GM12878 (cell line): ENCODE measurements at regions not wholly inside any gene's neighbourhood (a gene's known extent, or its start where the extent isn't known, plus 50 kb on each side); places are given as distances from the start of the nearest gene placed in this dataset.

Source experiments
- ATAC-seq: fragments of 200-7000 bp; cut with Tn5 transposase; 3 replicates; pipeline ENCODE4 v1.9.1; 2020; ENCODE audit warnings: mild to moderate bottlenecking, moderate library complexity
- BruUV-seq: library from RNA; stranded (reverse); fragments of 400-500 nt; replicated peaks from 2 replicates; lab custom pipeline; 2021; lab: Mats Ljungman, UMichigan
- CTCF ChIA-PET: fragments of 300-600 bp; sonication (Branson Sonifier 250); formaldehyde crosslinking; extraction: SDS; loops from one replicate; lab custom pipeline; 2021; ENCODE audit warnings: inconsistent platforms; lab: Yijun Ruan, JAX
- POLR2A ChIA-PET: fragments of 350-600 bp; formaldehyde crosslinking; extraction: SDS; loops from one replicate; lab custom pipeline; 2021; ENCODE audit warnings: inconsistent platforms; lab: Charles Lee
- RAD21 ChIA-PET: fragments of 300-600 bp; sonication (Branson Sonifier 250); formaldehyde crosslinking; loops from one replicate; lab custom pipeline; 2023; ENCODE audit warnings: antibody characterized with exemption; ENCODE audit not compliant: unreplicated experiment; lab: Charles Lee
- SMC1A ChIA-PET: fragments of 300-600 bp; sonication (Branson Sonifier 250); formaldehyde crosslinking; loops from one replicate; lab custom pipeline; 2023; ENCODE audit not compliant: unreplicated experiment, uncharacterized antibody; lab: Charles Lee
- DNase-seq: peaks from one replicate; pipeline ENCODE4 v3.0.0-alpha.2; 2011; ENCODE audit warnings: low read depth, low spot score
- FAIRE-seq: peaks from 3 replicates; lab custom pipeline; 2011; peaks lifted over from hg19 to GRCh38; lab: Jason Lieb, UNC
- H2AFZ ChIP-seq: 2 replicates; pipeline ENCODE4 v1.6.0; 2011; ENCODE audit warnings: low read depth, low read length, control low read depth; ENCODE audit not compliant: control insufficient read depth
- H3K27ac ChIP-seq: 2 replicates; pipeline ENCODE4 v1.5.1; 2011; ENCODE audit warnings: control low read depth; ENCODE audit not compliant: control insufficient read depth, insufficient read depth
- H3K27me3 ChIP-seq, 2 experiments: replicated peaks in 1 of 2; 2 replicates each; pipeline versions ENCODE4 v1.6.0 to v1.6.1; 2011; ENCODE audit warnings: low read length in 1 of 2; ENCODE audit not compliant: control insufficient read depth in 2 of 2, insufficient read depth in 2 of 2
- H3K36me3 ChIP-seq, 2 experiments: 2 replicates each; pipeline ENCODE4 v1.5.1; 2011; ENCODE audit warnings: low read length in 1 of 2; ENCODE audit not compliant: control insufficient read depth in 2 of 2, insufficient read depth in 2 of 2
- H3K4me1 ChIP-seq: 2 replicates; pipeline ENCODE4 v1.6.1; 2011; ENCODE audit warnings: mild to moderate bottlenecking, low read length, moderate library complexity, mixed read lengths; ENCODE audit not compliant: control insufficient read depth, insufficient read depth
- H3K4me2 ChIP-seq: 2 replicates; pipeline ENCODE4 v1.6.0; 2011; ENCODE audit warnings: control low read depth; ENCODE audit not compliant: control insufficient read depth, insufficient read depth
- H3K4me3 ChIP-seq: fragments of 200-600 bp; sonication (generic); 2 replicates; pipeline ENCODE4 v1.5.1; 2016
- H3K79me2 ChIP-seq: 2 replicates; pipeline ENCODE4 v1.6.0; 2011; ENCODE audit warnings: low read length; ENCODE audit not compliant: control insufficient read depth, insufficient read depth
- H3K9ac ChIP-seq: 2 replicates; pipeline ENCODE4 v1.8.0; 2011; ENCODE audit warnings: low read length, control low read depth, mixed read lengths; ENCODE audit not compliant: control insufficient read depth, insufficient read depth
- H3K9me3 ChIP-seq: replicated peaks from 3 replicates; pipeline ENCODE4 v1.5.1; 2011; ENCODE audit warnings: mild to moderate bottlenecking, low read length; ENCODE audit not compliant: control insufficient read depth, insufficient read depth
- H4K20me1 ChIP-seq: 2 replicates; pipeline ENCODE4 v1.6.0; 2011; ENCODE audit not compliant: control insufficient read depth, insufficient read depth
- FOS ChIP-seq: IDR thresholded peaks from 3 replicates; pipeline ENCODE4 v1.6.1; 2011; ENCODE audit warnings: borderline replicate concordance; ENCODE audit not compliant: insufficient read length; ENCODE audit errors: extremely low read depth
- SIN3A ChIP-seq: IDR thresholded peaks from 2 replicates; pipeline ENCODE4 v1.6.1; 2012; ENCODE audit warnings: low read depth, low read length, improper control_type of control experiment
- ZNF274 ChIP-seq: IDR thresholded peaks from one replicate; pipeline ENCODE4 v1.8.0; 2011; ENCODE audit not compliant: insufficient read length, insufficient read depth
- WGBS: methylation state at CpG from one replicate; pipeline ENCODE4 v1.1.6; 2016; ENCODE audit warnings: low lambda C conversion rate; ENCODE audit not compliant: insufficient replicate concordance, insufficient coverage; ENCODE audit errors: missing lambda C conversion rate; 5-methylcytosine and 5-hydroxymethylcytosine counted together
- in situ Hi-C: fragments of 300-500 bp; cut with MboI; formaldehyde crosslinking; loops from 9 replicates; pipeline ENCODE4 v1.14.3; 2018; ENCODE audit warnings: mixed read lengths
- intact Hi-C: fragments of 100-400 bp; cut with micrococcal nuclease; formaldehyde crosslinking; loops from one replicate; pipeline ENCODE4 v1.14.2; 2022; ENCODE audit not compliant: unreplicated experiment

- ChIA-PET SMC1A (no interaction called here), RAD21 (no interaction called here), CTCF (no interaction called here), POLR2A (no interaction called here)
- TF ChIP-seq FOS (no peak), SIN3A (no peak)
- Histone ChIP-seq H3K4me2 (no peak overlapping the region), H3K4me3 (no peak overlapping the region), H3K36me3 (no peaks in the 10 kb centered on the region), H3K9me3 (no peaks in the 10 kb centered on the region), H3K4me1 (no peaks in the 10 kb centered on the region), H3K27me3 (no peaks in the 10 kb centered on the region), H4K20me1 (no peaks in the 10 kb centered on the region), H3K79me2 (no peaks in the 10 kb centered on the region), H2AFZ (no peak overlapping the region), H3K9ac (no peak overlapping the region), H3K27ac (no peak overlapping the region)
- FAIRE-seq: no peak
- in situ Hi-C loops (no loop called here), intact Hi-C loops (no loop called here)
- 4% methylated on average over 5 of the region's 5 CpGs for WGBS
- no peak for ATAC-seq
- no TSS peak for BruUV-seq
- DNase-seq: no peak
Observed at GRCh38 chr2:5751873-5752482, 59.8 kb downstream of the SOX11 start.

- DNase-seq (no peak), ATAC-seq (no peak), FAIRE-seq (no peak)
- no peaks in the 10 kb centered on the region for H3K4me1 ChIP-seq
- ChIA-PET RAD21 (no interaction called here), CTCF (no interaction called here), SMC1A (no interaction called here), POLR2A (no interaction called here)
- in situ Hi-C loops: no loop called here
- WGBS: 68% methylated on average over 15 of the region's 15 CpGs
- no peak overlapping the region for H3K27ac ChIP-seq
- intact Hi-C loops: no loop called here
- no peaks in the 10 kb centered on the region for H3K79me2 ChIP-seq
- H3K27me3 ChIP-seq: no peaks in the 10 kb centered on the region
- no peak overlapping the region for H3K4me3 ChIP-seq
- no TSS peak for BruUV-seq
- H3K9me3 ChIP-seq: no peaks in the 10 kb centered on the region
- H3K9ac ChIP-seq: no peak overlapping the region
- H3K36me3 ChIP-seq: no peaks in the 10 kb centered on the region
- H4K20me1 ChIP-seq: no peaks in the 10 kb centered on the region
- H3K4me2 ChIP-seq: no peak overlapping the region
- no peak overlapping the region for H2AFZ ChIP-seq
- TF ChIP-seq ZNF274: no peak
Observed at GRCh38 chr2:5756272-5756671, 64.1 kb downstream of the SOX11 start.
